ENCODE measurements at regions not wholly inside any gene's neighbourhood (a gene's known extent, or its start where the extent isn't known, plus 50 kb on each side); places are given as distances from the start of the nearest gene placed in this dataset.

DNA sequence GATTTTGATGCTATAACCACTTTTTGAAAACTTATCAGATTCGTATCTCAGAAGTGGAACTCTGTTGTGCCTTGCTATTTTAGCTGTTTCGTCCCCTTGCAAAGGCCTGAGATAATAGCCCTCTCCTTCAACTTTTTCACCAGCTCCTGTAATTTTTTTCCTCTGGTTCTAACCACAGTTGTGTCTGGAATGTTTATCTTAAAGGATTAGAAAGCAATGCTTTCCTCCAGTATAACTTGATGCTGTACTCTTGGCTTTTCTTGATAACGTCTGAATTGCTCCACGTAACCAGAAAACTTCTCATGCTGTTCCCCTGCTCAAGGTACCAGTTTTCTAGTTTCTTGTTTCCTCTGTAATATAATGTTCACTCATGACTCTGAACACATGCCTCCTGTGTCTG, 209.4 kb downstream of the DTWD2 start:
- TF ChIP-seq, protein P1, sequence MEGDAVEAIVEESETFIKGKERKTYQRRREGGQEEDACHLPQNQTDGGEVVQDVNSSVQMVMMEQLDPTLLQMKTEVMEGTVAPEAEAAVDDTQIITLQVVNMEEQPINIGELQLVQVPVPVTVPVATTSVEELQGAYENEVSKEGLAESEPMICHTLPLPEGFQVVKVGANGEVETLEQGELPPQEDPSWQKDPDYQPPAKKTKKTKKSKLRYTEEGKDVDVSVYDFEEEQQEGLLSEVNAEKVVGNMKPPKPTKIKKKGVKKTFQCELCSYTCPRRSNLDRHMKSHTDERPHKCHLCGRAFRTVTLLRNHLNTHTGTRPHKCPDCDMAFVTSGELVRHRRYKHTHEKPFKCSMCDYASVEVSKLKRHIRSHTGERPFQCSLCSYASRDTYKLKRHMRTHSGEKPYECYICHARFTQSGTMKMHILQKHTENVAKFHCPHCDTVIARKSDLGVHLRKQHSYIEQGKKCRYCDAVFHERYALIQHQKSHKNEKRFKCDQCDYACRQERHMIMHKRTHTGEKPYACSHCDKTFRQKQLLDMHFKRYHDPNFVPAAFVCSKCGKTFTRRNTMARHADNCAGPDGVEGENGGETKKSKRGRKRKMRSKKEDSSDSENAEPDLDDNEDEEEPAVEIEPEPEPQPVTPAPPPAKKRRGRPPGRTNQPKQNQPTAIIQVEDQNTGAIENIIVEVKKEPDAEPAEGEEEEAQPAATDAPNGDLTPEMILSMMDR (IDR thresholded peaks at IDR 0.05; ENCODE audit: low read depth, low read length) = no peak
- H3K4me3 ChIP-seq (replicated peaks in 1 of 2; ENCODE audit: low read depth in 2 of 2, low read length in 2 of 2) = no peak overlapping the region

GRCh38 chr5:118777189-118777736, 211.1 kb downstream of the DTWD2 start:
- TF ChIP-seq, protein P1 (IDR thresholded peaks at IDR 0.05; ENCODE audit: low read depth, low read length) = no peak
- H3K4me3 ChIP-seq (replicated peaks in 1 of 2; ENCODE audit: low read depth in 2 of 2, low read length in 2 of 2) = no peak overlapping the region
- no peak for DNase-seq (ENCODE audit: low read depth in 2 of 2)

More for the DNA sequence above, 209.4 kb downstream of the DTWD2 start:
- DNase-seq (ENCODE audit: low read depth in 2 of 2) = no peak

GRCh38 chr5:118776755-118777154, 211.6 kb downstream of the DTWD2 start:
- DNase-seq (ENCODE audit: low read depth in 2 of 2) = no peak
- H3K4me3 ChIP-seq (replicated peaks in 1 of 2; ENCODE audit: low read depth in 2 of 2, low read length in 2 of 2) = no peak overlapping the region
- TF ChIP-seq, protein P1 (IDR thresholded peaks at IDR 0.05; ENCODE audit: low read depth, low read length) = no peak

DNA sequence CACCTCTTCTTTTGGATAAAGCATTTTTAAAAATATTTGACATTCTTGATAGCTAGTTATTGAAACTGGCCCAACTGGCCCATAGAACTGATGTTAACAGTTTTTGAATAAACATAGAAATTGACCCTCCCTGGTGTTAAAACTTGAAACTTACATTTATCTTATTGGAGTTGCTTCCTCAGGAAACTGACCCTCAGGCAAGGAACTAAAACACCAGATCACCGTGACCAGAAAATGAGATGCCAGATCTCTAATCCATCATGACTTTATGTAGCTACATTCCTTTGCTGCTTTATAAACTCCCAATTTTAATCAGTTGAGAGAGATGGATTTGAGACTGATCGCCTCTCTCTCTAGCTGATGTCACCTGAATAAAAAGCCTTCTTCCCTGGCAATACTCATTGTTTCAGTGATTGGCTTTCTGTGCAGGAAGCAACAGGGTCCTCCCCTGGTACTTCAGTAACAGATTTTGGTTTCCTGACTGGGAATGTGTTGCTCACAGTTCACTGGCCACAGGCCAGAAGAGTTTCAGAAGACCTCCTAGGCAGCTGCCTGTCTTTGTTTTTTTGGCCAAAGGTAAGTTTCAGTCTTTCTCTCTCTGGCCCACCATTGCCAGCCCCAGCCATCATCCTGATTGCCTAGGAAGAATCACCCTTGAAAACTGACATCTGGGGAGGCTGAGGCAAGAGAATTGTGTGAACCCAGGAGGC, 212.4 kb downstream of the DTWD2 start:
- DNase-seq (ENCODE audit: low read depth in 2 of 2) = no peak
- H3K4me3 ChIP-seq (replicated peaks in 1 of 2; ENCODE audit: low read depth in 2 of 2, low read length in 2 of 2) = no peak overlapping the region
- TF ChIP-seq, protein P1 (IDR thresholded peaks at IDR 0.05; ENCODE audit: low read depth, low read length) = no peak

- TF ChIP-seq, protein P1 (IDR thresholded peaks at IDR 0.05; ENCODE audit: low read depth, low read length) = no peak
- H3K4me3 ChIP-seq (replicated peaks in 1 of 2; ENCODE audit: low read depth in 2 of 2, low read length in 2 of 2) = no peak overlapping the region
- DNase-seq (ENCODE audit: low read depth in 2 of 2) = no peak
These were observed 219.7 kb downstream of the DTWD2 start for GRCh38 chr5:118768607-118769175.

GRCh38 chr5:118762291-118762690, 226.1 kb downstream of the DTWD2 start:
- TF ChIP-seq, protein P1 (IDR thresholded peaks at IDR 0.05; ENCODE audit: low read depth, low read length) = no peak
- no peak for DNase-seq (ENCODE audit: low read depth in 2 of 2)
- no peak overlapping the region for H3K4me3 ChIP-seq (replicated peaks in 1 of 2; ENCODE audit: low read depth in 2 of 2, low read length in 2 of 2)
